ENCODE measurements at regions not wholly inside any gene's neighbourhood (a gene's known extent, or its start where the extent isn't known, plus 50 kb on each side); places are given as distances from the start of the nearest gene placed in this dataset.

DNA sequence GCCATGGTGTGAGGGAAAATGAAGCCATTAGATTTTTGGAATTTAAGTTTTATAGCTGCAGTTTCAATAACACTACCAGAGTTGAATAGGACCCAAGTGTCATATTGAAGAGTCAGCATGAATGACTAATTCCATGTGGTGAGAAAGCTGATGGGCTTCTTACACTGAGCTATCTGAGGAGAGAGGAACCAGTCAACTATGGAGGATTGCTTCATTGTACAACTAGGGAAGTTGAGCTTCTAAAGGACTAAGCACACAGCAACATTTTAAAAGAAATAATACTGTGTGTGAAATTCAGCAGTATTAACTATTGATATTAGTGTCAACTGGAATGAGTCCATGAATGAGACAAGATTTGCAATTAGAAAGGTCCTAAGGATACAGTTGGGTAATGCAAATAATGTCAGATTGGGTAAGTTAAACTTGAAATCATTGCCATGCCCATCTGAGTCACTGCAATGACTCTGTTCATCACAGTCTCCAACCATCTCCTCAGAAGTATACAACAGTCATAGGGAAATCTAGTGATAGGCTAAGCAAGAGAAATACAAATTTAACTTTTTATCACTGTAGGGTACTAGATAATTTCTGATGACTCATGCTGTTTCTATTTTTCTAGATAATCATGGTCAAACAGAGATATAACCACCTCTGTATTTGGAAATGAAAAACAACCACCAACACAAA lies 394.2 kb downstream of the FSCB start:
- TF ChIP-seq CTCF (conservative IDR thresholded peaks at IDR 0.05 in 1 of 2, IDR thresholded peaks at IDR 0.05 in 1 of 2; ENCODE audit: low read depth in 1 of 2, low read length in 2 of 2) (no peak), EZH2 (IDR thresholded peaks at IDR 0.05; ENCODE audit: low read length, missing control alignments) (no peak)
